Activated B cell treated with CpG ODN at 0.5 μM for 24 hours (primary cell): ENCODE measurements at regions not wholly inside any gene's neighbourhood (a gene's known extent, or its start where the extent isn't known, plus 50 kb on each side); places are given as distances from the start of the nearest gene placed in this dataset.

Experiments
- ATAC-seq: fragments of 200-7000 bp; cut with Tn5 transposase; one replicate; pipeline ENCODE4 v1.10.0; 2021; ENCODE audit warnings: low read depth, mild to moderate bottlenecking, moderate library complexity
- CTCF ChIA-PET: fragments of 350-600 bp; sonication (Branson Sonifier 250); formaldehyde crosslinking; loops from one replicate; lab custom pipeline; 2021; ENCODE audit warnings: antibody characterized with exemption; lab: Charles Lee
- POLR2A ChIA-PET: fragments of 350-600 bp; sonication (Branson Sonifier 250); formaldehyde crosslinking; loops from one replicate; lab custom pipeline; 2021; ENCODE audit warnings: antibody characterized with exemption; lab: Charles Lee
- DNase-seq: peaks from one replicate; pipeline ENCODE4 v3.0.0; 2022
- H3K27ac Mint-ChIP-seq: one replicate; pipeline ENCODE4 v1.8.0; 2020; ENCODE audit warnings: mixed read lengths
- H3K27me3 Mint-ChIP-seq: one replicate; pipeline ENCODE4 v1.8.0; 2021; ENCODE audit warnings: mixed read lengths
- H3K36me3 Mint-ChIP-seq: one replicate; pipeline ENCODE4 v1.8.0; 2021; ENCODE audit warnings: low read depth, mixed read lengths
- H3K4me1 Mint-ChIP-seq: one replicate; pipeline ENCODE4 v1.8.0; 2021; ENCODE audit warnings: mixed read lengths
- H3K4me3 Mint-ChIP-seq: one replicate; pipeline ENCODE4 v1.8.0; 2020; ENCODE audit warnings: mild to moderate bottlenecking, mixed read lengths
- H3K9me3 Mint-ChIP-seq: one replicate; pipeline ENCODE4 v1.8.0; 2020; ENCODE audit warnings: mixed read lengths
- intact Hi-C: fragments of 100-400 bp; cut with micrococcal nuclease; formaldehyde crosslinking; loops from one replicate; pipeline ENCODE4 v1.15.1; 2024
- TF ChIP-seq, protein P1 (sequence below): fragments of 200-600 bp; IDR thresholded peaks from one replicate; pipeline ENCODE4 v1.8.0; 2022; ENCODE audit warnings: antibody characterized with exemption, mild to moderate bottlenecking

DNA sequence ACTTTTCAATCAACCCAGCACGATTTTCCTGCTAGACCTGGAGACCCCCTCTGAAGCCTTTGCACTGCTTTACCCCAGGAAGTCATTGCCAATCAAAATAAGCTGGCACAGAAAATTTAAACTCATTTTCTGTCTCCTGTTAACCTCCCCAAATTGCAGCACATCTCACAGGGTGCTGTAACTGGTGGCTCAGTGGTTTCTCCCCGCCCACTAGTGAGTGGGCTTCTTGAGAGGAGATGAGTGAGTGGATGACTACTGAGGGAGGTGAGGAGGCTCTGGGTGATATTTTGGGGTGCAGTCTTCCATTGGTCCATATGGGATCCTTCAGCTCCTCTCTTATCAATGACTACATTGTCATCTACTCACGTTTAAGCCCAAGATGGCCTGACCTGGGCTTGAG is 239.8 kb upstream of the HS6ST1 start:
- Mint-ChIP-seq H3K9me3 (no peaks in the 10 kb centered on the region), H3K27ac (no peak overlapping the region), H3K4me3 (no peak overlapping the region), H3K4me1 (no peaks in the 10 kb centered on the region), H3K36me3 (no peaks in the 10 kb centered on the region), H3K27me3 (peaks cover 5% of the 10 kb centered on the region)
- intact Hi-C loops: no loop called here
- ATAC-seq: no peak
- TF ChIP-seq, protein P1, sequence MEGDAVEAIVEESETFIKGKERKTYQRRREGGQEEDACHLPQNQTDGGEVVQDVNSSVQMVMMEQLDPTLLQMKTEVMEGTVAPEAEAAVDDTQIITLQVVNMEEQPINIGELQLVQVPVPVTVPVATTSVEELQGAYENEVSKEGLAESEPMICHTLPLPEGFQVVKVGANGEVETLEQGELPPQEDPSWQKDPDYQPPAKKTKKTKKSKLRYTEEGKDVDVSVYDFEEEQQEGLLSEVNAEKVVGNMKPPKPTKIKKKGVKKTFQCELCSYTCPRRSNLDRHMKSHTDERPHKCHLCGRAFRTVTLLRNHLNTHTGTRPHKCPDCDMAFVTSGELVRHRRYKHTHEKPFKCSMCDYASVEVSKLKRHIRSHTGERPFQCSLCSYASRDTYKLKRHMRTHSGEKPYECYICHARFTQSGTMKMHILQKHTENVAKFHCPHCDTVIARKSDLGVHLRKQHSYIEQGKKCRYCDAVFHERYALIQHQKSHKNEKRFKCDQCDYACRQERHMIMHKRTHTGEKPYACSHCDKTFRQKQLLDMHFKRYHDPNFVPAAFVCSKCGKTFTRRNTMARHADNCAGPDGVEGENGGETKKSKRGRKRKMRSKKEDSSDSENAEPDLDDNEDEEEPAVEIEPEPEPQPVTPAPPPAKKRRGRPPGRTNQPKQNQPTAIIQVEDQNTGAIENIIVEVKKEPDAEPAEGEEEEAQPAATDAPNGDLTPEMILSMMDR: no peak
- DNase-seq: no peak
- ChIA-PET POLR2A (no interaction called here), CTCF (no interaction called here)

GRCh38 chr2:128558895-128559532 is 240.3 kb upstream of the HS6ST1 start:
- TF ChIP-seq, protein P1: no peak
- DNase-seq (no peak), ATAC-seq (no peak)
- CTCF ChIA-PET: no interaction called here
- intact Hi-C loops: no loop called here
- H3K9me3 Mint-ChIP-seq: no peaks in the 10 kb centered on the region
- H3K27me3 Mint-ChIP-seq: peaks cover 5% of the 10 kb centered on the region
- H3K4me3 Mint-ChIP-seq: no peak overlapping the region
- no peaks in the 10 kb centered on the region for H3K4me1 Mint-ChIP-seq
- POLR2A ChIA-PET: no interaction called here
- no peak overlapping the region for H3K27ac Mint-ChIP-seq
- H3K36me3 Mint-ChIP-seq: no peaks in the 10 kb centered on the region

DNA sequence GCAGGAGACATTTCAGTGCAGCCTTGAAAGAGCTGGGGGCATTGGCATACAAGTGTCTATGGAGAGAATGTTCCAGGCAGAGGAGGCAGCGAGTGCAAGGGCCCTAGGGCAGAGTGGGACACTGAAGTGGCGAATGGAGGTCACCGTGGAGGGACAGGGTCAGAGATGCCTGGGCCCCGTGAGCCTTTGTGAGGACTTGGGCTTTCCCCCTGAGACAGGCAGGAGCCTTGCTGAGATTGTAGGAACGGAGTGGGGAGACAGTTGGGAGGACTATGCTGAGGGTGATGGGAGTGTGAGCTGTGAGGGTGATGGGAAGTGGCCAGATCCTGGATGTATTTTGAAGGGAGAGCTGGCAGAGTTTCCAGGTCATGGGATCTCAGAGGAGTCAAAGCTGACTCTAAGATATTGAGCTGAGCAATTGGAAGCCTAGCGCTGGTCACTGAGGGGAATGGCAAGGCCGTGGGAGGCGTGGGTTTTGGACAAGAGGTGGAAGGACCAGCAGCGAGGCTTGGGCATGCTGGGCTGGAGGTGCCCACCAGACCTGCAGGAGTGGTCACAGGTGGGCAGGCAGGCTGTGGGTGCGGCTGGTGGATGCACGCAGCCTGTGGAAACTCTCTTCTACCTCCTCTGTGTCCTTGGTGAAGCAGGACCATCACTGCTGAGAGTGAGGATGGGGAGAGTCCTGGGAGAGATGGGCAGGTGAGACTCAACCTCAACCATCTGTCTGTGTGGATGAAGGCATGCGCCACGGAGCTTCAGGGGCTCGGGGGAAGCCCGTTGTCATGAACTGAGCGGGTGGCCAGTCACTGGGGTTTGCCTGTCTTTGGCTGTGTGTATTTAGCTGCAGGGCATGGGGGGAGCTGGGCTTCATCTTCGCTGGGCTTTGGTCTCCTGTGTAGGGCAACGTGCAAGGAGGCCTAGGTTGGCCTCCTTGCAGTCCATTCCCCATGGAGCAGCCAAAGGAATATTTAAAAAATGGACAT is 241.2 kb upstream of the HS6ST1 start:
- no peaks in the 10 kb centered on the region for H3K9me3 Mint-ChIP-seq
- no peak overlapping the region for H3K27ac Mint-ChIP-seq
- ChIA-PET POLR2A (no interaction called here), CTCF (no interaction called here)
- intact Hi-C loops: no loop called here
- ATAC-seq (no peak), DNase-seq (no peak)
- H3K4me1 Mint-ChIP-seq: no peaks in the 10 kb centered on the region
- TF ChIP-seq, protein P1: no peak
- H3K4me3 Mint-ChIP-seq: no peak overlapping the region
- H3K36me3 Mint-ChIP-seq: no peaks in the 10 kb centered on the region
- peaks cover 5% of the 10 kb centered on the region for H3K27me3 Mint-ChIP-seq

DNA sequence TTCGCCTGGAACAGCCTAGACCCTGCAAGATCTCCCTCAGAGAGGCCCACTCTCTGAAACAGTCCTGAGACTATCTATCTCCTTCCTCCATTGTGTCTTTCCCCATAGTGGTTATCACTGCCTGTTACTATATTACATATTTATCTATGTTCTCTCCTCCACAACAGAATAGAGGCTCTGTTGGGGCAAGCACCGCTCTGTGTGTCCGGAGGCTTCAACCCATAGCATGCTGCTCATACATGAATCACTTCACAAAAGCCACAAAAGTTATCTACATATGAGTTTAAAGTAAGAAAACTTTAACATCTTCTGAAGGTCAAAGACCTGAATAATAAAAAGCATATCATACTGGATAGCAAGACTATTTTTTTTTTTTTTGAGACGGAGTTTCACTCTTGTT is 242.1 kb upstream of the HS6ST1 start:
- TF ChIP-seq, protein P1: no peak
- ATAC-seq (no peak), DNase-seq (no peak)
- no peaks in the 10 kb centered on the region for H3K9me3 Mint-ChIP-seq
- H3K27ac Mint-ChIP-seq: no peak overlapping the region
- H3K4me1 Mint-ChIP-seq: no peaks in the 10 kb centered on the region
- H3K36me3 Mint-ChIP-seq: no peaks in the 10 kb centered on the region
- ChIA-PET CTCF (no interaction called here), POLR2A (no interaction called here)
- peaks cover 5% of the 10 kb centered on the region for H3K27me3 Mint-ChIP-seq
- intact Hi-C loops: no loop called here
- H3K4me3 Mint-ChIP-seq: no peak overlapping the region
